ENCODE measurements at regions not wholly inside any gene's neighbourhood (a gene's known extent, or its start where the extent isn't known, plus 50 kb on each side); places are given as distances from the start of the nearest gene placed in this dataset.

DNA sequence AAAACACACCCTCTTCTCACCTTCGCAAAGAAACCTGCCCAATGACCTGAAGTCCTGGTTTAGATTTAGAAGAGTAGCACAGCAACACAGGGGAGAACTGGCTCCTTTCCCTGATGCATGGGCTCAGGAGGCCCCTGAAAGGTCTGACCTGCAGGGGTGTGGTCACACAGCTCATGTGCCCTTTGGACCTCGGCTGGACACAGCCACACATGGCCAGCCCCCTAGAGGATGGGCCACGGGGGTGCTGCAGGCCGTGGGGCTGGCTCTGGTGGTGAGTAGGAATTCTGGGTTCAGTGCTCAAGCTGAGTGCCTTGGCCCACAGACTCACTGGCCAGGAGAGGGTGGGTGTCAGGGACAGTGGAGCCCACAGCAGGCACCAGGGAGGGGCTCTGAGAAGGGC, 118.5 kb upstream of the ADCY1 start:
- H3K4me3 ChIP-seq (replicated peaks; ENCODE audit: low read depth, low read length): no peak overlapping the region
- no peak for TF ChIP-seq CTCF (IDR thresholded peaks at IDR 0.05; ENCODE audit: low read length, missing control alignments)
- no peak for DNase-seq (ENCODE audit: low read depth)

GRCh38 chr7:45456105-45456504, 118.1 kb upstream of the ADCY1 start:
- TF ChIP-seq CTCF (IDR thresholded peaks at IDR 0.05; ENCODE audit: low read length, missing control alignments): no peak
- H3K4me3 ChIP-seq (replicated peaks; ENCODE audit: low read depth, low read length): no peak overlapping the region
- DNase-seq (ENCODE audit: low read depth): no peak

DNA sequence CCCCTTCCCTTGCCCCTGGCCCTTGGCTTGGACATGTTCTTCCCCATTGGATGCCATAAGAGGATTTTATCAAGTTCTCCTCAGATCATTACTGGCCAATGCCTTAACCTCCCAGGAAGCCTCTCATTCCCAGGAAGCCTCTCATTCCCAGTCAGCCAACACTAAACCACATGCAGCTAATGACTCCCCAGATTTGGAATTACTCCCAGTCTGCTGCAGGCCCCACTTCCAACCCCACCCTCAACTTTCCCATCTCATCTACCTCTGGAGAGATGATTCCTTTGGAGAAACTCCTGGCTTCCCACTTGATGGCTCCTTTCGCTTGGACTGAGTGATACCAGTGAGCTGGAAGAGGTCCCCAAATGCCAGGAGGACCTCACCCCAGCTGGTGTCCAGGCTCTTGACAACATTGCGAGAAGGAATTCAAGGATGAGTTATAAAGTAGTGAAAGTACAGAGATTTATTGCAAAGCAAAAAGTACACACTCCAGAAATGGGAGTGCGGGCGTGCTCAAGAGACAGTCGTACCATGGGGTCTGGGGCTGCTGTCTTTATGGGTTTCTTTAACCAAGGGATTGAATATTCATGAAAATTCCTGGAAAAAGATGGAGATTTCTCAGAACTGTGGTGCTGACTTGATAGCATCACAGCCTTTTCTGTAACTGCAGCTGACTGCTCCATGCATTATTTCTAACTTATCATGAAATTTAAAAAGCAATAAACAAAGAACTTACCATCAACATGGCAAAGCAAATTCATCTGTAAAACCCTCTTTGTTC, 117.2 kb upstream of the ADCY1 start:
- DNase-seq (ENCODE audit: low read depth): no peak
- H3K4me3 ChIP-seq (replicated peaks; ENCODE audit: low read depth, low read length): no peak overlapping the region
- no peak for TF ChIP-seq CTCF (IDR thresholded peaks at IDR 0.05; ENCODE audit: low read length, missing control alignments)

GRCh38 chr7:45457591-45457990, 116.6 kb upstream of the ADCY1 start:
- DNase-seq (ENCODE audit: low read depth): no peak
- no peak for TF ChIP-seq CTCF (IDR thresholded peaks at IDR 0.05; ENCODE audit: low read length, missing control alignments)
- no peak overlapping the region for H3K4me3 ChIP-seq (replicated peaks; ENCODE audit: low read depth, low read length)

- DNase-seq (ENCODE audit: low read depth): no peak
Measured at GRCh38 chr7:45459476-45459875, 114.7 kb upstream of the ADCY1 start.

DNA sequence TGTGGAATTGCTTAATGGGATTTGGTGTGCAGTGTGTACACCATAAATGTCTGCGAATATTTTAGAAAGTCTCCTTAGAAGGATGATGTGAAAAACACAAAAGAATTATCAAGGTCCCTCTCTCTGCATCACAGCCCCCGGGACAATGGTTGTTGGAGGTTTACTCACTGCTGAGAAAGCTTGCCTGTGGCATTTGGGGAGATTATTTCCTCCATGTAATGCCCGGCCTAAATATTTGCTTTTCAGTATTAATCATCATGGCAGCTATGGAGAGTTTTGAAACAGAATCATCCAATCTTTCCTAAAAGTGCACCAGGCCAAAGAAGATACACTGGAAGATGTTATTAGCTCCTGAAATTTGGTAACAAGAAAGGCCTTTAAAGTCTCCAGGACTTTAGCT, 113.8 kb upstream of the ADCY1 start:
- TF ChIP-seq CTCF (IDR thresholded peaks at IDR 0.05; ENCODE audit: low read length, missing control alignments): no peak
- no peak overlapping the region for H3K4me3 ChIP-seq (replicated peaks; ENCODE audit: low read depth, low read length)
- no peak for DNase-seq (ENCODE audit: low read depth)

More at GRCh38 chr7:45459476-45459875, 114.7 kb upstream of the ADCY1 start:
- no peak overlapping the region for H3K4me3 ChIP-seq (replicated peaks; ENCODE audit: low read depth, low read length)
- no peak for TF ChIP-seq CTCF (IDR thresholded peaks at IDR 0.05; ENCODE audit: low read length, missing control alignments)

GRCh38 chr7:45461026-45461425, 113.1 kb upstream of the ADCY1 start:
- no peak overlapping the region for H3K4me3 ChIP-seq (replicated peaks; ENCODE audit: low read depth, low read length)
- no peak for TF ChIP-seq CTCF (IDR thresholded peaks at IDR 0.05; ENCODE audit: low read length, missing control alignments)
- DNase-seq (ENCODE audit: low read depth): no peak
